Fibroblast of lung (primary cell): ENCODE measurements at regions not wholly inside any gene's neighbourhood (a gene's known extent, or its start where the extent isn't known, plus 50 kb on each side); places are given as distances from the start of the nearest gene placed in this dataset.

ENCODE experiments used
- CTCF ChIP-seq, 2 donors: IDR thresholded peaks in 1 of 2; conservative IDR thresholded peaks in 1 of 2; 1 replicate in 1 of 2; 2 replicates in 1 of 2; pipeline ENCODE4 v1.5.1; 2011 to 2012; ENCODE audit warnings: low read length in 2 of 2, control low read depth in 1 of 2, inconsistent platforms in 1 of 2, low read depth in 1 of 2, mild to moderate bottlenecking in 1 of 2
- EZH2 ChIP-seq: IDR thresholded peaks from 2 replicates; pipeline ENCODE4 v1.5.1; 2012; ENCODE audit warnings: low read length, control low read depth, mild to moderate bottlenecking; ENCODE audit errors: missing control alignments

- TF ChIP-seq CTCF (conservative IDR thresholded peaks at IDR 0.05 in 1 of 2, IDR thresholded peaks at IDR 0.05 in 1 of 2; ENCODE audit: low read depth in 1 of 2, low read length in 2 of 2): no peak
- TF ChIP-seq EZH2: no peak
Observed at GRCh38 chr4:128552586-128552907, 257.0 kb upstream of the JADE1 start.
